HG03097 (cell line): ENCODE measurements at regions not wholly inside any gene's neighbourhood (a gene's known extent, or its start where the extent isn't known, plus 50 kb on each side); places are given as distances from the start of the nearest gene placed in this dataset.
"Not testable (repeated sequence)": the region's sequence is repeated elsewhere in the genome, so short reads cannot be mapped to it uniquely, and the experiment has no call there.

Experiments
- ATAC-seq: cut with Tn5 transposase; IDR thresholded peaks from one replicate; pipeline ENCODE4 v1.9.1; 2021; ENCODE audit not compliant: unreplicated experiment, low FRiP score

DNA sequence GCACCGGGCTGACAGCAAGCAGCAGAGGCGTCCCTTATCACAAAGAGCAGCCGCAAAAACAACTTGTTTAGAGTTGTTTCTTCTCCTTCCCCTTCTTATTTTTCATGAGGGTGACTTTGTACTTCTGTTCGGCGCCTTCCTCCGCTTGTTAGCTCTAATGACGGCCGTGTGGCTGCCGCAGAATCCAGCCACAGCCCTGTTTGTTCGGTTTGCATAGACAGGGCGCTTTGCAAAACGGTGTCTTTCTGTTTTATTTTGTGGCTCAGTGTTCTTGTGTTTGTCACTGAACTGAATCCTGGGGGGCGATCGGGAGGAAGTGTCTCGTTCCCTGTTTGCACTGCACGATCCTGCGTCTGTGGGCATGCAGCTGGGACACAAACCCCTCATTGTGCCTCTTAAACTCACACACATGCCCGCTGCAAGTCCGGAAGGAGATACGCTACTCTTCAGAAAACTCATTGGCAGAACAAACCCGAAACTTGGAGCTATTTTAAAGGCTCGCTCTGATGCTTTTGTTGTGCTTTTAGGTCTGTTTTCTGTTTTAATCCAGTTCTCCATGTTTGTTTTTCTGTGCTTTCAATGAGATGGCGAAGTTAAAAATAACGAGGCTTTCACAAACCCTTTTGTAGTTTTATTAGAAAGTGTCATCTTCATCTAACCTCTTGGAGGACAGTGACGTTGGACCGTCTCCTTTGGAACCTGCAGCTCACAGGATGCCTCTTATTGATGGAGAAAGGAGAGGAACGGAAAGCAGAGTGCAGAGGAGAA, 213.9 kb downstream of the IRX2 start:
- ATAC-seq, result no peak

DNA sequence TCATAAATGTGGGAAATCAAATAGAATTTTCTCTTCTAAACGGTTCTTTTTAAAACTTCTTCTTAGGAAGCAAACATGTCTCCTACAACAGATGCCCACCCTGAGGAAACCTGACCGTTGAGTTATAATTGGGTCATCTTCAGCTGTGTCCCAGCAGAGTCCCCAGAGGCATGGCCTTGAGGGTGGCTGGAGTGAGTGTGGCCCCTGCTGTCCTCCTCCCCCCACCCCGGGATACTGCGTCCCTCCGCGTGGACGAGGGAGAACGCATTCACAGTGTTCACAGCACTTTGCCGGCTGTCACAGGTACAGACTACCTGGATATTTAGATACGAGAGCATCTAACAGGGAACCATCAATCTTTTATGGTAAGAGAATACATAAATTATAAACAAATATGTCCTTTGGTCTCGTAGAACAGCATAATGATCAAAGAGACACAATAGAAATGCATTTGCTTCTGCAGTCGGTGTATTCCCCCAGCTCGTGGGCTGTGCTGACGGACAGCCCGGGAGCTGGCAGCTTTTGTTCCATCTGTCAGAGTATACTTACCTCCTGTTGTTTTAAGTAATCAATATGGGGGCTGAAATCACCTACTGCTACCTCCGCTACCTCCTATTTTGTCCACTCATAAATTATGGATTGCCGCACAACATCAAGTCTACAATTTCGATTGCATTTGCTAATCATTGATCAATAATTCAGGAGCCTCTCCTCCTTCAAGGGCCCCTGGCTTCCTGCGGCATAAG, 214.7 kb downstream of the IRX2 start:
- no peak for ATAC-seq

DNA sequence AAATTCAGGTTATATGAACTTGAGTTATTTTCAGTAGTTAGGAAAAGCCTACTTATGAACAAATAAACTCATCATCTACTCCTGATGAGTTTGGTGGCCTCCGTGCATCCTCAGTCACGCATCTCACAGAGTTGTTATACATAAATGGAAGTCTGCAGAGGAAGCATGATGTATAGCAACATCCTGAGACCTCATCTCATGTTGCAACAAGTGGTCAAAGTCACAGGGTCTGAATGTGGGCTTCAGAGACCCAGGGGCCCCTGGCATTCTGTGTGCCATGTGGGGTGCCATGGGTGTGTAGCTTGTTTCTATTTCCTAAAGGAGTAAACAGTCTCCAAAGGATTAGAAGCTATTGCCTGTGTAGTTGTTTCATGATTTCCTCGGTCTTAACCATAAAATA, 216.5 kb downstream of the IRX2 start:
- no peak for ATAC-seq

DNA sequence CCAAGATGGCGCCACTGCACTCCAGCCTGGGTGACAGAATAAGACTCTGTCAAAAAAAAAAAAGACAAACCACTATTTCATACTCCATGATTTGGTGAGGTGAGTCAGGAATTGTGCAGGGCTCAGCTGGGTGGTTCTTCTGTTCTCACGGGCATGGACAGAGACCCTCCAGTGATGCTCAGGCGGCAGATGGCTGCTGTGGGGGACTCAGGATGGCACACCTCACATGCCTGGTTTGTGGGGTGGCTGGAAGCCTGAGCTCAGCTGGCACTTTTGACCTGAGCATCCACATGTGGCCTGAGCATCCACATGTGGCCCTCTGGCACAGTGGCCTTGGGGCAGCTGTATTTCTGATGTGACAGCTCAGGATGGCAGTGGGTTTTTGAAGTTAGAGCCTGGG, 217.2 kb downstream of the IRX2 start:
- no peak for ATAC-seq

DNA sequence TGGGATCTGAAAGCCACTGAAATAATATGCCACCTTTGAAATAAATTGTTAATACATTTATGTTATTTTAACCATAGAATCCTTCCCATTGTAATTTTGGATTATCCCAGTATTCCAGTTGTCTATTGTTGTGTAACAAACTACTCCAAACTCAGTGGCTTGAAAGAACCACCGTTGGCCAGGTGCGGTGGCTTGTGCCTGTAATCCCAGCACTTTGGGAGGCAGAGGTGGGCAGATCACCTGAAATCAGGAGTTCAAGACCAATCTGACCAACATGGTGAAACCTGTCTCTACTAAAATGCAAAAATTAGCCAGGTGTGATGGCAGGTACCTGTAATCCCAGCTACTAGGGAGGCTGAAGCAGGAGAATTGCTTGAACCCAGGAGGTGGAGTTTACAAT, 217.6 kb downstream of the IRX2 start:
- ATAC-seq, result not testable (repeated sequence)

DNA sequence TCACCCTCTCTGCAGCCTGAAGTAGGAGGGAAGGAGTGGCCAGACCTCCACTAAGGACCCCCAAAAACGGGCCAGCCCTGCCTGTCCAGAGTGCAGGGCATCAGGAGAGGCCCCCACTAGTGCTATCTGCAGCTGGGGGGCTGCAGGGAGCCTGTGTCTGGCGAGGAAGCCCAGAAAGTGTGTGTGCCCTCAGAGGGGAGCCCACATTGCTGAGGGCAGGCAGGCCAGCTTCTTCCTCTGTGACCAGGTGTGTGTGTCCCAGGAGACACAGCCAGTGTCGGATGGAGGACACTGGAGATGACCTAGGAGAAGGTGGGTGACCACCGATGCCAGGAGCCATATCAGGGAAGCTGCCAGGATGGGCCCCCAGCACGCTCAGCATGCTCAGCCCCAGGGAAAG, 218.7 kb downstream of the IRX2 start:
- no peak for ATAC-seq

DNA sequence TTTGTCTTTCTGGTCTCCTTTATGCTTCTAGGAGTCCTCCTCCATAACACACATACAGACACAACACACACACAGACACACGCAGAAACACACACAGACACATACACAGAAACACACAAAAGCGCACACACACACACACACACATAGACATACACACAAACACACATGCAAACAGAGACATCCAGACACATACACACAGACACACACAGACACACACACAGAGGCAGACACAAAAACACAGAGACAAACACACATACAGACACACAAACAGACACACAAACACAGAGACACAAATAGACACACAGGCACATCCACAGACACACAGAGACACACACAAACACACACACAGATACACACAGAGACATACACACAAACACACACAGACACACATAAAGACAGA, 220.2 kb downstream of the IRX2 start:
- no peak for ATAC-seq

DNA sequence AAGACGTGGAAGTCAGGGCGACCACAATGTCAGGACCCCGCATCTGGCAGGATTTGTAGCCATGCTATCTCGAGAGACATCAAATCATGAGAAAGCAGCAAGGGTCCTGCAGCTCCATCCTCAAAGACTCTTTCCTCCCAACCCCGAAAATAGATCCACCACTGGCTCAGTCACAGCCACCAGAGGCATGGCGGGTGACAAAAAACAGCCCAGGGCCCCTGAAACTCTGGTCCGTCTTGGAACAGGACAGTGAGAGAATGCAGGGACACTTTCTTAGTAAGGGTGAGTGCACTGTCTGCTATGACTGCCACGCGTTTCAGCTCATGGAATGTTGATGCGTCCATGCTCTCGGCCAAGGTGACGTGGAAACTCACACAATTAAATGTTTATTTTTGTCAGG, 220.9 kb downstream of the IRX2 start:
- no peak for ATAC-seq

DNA sequence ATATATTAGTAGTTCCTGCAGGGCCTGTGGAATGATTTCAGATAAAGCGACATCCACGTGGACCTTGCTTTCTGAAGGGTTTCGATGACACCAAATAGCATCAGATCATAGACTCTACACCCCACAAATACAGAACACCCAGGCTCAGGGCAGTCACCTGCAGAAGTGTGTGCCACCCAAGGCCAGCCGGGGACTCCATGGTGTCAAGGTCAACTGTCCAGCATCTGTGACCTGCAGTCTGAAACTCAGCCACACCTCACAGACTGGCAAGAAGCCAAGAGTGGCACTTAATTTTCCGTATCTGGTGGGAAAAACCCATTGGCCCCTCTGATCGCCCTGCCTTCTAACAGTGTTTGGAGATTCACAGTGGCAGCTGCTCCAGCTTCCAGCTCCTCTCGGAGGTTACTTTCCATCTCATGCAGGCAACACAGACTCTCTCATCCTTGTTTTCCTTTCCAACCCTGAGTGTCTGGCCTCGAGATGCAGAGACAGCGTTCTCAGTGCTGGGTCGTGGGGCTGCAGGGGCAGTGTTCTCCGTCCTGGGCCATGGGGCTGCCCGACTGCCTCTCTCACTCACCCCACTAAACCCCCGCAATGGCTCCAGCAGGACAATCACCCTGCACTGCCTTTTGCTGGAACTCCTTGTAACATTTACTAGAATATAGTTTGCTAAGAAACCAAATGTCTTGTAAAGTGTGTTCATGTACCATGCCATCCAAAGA, 221.9 kb downstream of the IRX2 start:
- ATAC-seq, result no peak

DNA sequence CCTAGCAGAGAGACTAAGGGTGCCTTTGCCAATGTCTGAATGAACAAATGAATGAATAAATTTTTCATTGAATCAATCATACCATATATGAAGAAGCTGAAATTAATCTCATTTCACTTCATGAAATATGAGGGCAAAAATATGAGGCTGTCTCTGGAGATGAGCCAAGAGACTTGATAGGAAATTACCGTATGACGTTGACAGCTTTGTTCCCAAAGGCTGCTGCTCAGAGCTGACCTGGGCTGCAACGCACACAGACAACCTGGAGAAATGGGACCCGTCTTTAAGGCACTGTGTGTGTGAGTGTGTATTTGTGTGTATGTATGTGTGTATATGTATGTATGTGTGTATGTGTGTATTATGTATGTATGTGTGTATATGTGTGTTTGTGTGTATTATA, 226.1 kb downstream of the IRX2 start:
- no peak for ATAC-seq

DNA sequence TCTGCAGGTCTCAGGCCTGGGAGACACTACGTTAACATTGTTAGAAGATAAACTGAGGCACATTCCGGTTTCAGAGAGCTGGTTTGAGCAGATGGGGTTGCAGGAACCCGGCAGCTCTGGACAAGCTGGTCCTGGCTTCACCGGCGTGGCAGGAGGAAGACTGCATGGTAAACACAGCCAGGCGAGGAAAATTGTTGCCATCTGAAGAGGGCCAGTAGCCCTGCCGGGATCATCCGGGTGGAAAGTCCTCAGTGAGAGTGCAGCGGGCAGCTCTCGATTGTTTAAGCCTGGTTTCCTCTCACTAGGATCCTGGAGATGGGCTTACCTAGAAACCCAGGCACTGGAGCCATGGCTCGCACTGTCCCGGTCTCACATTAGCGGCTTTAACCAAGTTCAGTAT, 226.9 kb downstream of the IRX2 start:
- ATAC-seq, result no peak

DNA sequence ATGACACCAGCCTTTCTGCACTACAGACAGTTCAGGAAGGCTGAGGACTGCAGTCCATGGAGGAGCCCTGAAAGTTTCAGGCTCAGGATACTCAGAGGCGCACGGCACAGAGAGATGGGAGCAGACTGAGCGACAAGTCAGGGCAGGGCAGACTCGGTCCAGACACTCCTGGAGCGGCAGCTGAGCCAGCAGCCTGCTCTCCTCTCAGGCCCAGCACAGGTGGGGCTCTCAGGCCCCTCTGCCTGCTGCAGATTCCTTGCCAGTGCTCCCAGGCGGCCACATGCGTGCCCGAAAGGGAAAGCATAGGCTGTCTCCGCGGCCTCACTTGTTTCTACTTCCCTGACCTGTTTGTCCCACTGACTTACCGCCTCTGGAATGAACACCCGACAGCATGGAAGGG, 228.3 kb downstream of the IRX2 start:
- ATAC-seq, result no peak

DNA sequence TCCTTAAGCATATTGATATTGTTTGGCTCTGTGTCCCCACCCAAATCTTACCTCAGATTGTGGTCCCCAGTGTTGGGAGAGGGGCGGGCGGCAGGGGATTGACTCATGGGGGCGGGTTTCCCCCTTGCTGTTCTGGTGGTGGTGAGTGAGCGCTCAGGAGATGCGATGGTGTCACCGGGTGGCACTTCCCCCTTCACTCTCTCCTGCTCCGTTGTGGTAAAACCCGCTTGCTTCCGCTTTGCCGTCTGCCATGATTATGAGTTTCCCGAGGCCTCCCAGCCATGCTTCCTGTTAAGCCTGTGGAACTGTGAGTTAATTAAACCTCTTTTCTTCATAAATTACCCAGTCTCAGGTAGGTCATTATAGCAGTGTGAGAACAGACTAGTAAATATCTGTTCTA, 229.1 kb downstream of the IRX2 start:
- no peak for ATAC-seq

DNA sequence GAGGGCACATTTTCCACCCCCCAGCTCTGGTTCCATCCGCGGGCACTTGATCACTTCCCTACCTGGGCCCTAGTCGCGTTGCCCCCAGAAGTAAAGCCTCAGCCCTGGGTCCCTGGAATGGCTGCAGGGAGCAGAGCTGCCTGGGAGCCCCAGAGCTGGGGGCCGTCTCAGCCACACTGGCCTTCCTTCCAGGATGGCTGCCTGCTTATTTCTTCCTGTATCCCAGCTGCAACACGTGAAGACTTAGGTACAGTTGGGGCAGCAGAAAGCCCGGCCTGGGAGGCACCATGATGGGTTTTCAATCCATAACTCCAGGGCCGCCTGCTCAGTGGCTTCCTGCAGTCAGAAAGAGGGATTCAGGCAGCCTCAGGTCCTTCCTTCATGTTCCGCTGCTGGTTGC, 232.3 kb downstream of the IRX2 start:
- no peak for ATAC-seq

DNA sequence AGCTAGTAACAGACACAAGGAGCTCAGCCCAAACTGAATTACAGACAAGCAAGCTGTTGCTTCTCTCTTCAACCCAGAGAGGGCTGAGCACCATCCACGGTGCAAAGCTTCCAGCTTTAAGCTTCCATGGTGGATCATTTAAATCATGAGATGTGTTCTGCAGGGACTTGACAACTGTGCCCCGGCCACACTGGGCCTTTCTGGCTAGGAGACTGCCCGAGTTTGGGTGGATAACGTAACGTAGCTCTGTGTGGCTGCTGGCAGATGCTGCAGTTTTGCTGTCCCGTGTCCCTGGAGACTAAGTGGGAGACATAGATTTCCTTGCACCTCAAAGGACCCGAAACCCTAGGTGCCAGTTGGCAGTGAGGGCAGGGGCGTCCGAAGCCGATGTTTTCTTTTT, 234.0 kb downstream of the IRX2 start:
- no peak for ATAC-seq

DNA sequence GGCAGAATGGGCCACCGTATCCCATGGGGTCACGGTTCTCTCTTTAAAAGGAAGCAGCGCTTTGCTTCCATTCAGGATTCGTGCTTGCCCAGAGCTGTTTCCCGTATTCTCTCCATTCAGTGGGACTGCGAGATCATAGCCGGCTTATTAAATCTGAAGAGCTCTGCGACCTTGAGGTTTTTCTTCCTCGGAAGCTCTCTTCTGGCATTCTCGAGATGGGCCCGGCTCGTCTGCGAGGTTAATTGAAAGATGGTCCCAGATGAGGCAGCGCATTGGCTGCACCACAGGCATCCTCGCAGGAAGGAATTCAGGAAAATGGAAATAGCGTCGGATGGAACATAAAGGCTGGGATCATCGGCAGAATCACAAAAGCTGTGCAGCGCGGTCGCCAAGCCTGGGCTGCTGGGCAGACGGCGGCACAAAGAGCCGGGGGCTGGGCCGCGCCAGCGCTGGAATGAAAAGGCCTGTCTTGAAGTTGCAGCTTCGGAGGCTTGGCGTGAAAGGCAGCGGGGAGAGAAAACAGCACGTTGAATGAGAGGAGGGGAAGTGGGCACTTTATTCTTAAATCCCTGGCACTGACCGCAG, 236.2 kb downstream of the IRX2 start:
- ATAC-seq, result no peak

DNA sequence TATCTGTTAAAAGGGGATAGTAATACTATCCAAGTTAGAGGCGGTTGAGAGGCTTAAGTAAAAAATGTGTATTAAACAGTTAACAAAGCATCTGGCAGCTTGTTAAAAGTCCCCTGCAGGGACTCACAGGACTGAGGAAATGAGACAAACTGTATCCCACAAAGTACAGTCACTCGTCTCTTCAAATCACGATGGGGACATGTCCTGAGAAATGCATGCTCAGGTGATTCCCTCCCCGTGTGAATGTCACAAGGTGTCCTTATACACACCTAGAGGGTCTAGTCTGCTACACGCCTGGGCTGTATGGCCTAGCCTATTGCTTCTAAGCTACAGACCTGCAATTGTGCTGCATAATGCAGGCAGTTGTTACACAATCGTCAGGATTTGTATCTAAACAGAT, 237.0 kb downstream of the IRX2 start:
- ATAC-seq, result no peak

DNA sequence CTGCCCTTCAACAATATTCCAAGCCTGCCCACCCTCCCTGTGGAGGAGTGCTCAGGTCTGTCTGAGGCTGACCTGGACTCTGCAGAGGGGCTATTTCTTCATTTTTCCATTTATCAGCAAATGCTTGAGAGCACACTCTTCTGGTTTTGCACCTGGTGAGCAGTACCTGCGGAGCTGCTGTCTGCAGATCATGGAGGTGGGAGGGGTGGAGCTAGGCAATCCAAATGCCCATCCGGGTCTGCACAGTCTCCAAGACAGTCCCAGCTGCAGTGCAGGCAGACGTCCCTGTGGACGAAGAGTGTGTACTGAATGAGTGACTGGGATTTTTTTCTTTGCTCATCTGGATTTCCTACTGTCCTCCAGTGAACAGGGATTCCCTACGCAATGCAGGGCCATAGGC, 239.8 kb downstream of the IRX2 start:
- no peak for ATAC-seq

DNA sequence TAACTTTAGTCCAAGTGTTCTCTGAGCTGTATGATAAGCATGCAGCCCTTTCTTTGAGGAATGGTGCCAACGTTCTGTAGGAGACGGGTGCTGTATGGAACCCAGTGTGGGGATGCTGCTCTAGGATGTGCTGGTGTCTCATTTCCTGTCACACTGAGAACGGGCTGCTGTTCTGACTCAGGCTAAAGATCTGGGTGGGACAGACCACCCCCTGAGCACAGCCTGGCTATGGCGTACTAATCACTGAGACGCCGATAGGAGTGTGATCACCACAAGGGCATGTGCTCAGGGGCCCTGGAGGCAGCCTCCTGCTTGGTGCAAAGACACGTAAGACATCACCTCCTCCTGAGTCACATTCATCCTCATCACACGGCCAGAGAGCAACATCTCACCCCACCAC, 240.4 kb downstream of the IRX2 start:
- ATAC-seq, result no peak

DNA sequence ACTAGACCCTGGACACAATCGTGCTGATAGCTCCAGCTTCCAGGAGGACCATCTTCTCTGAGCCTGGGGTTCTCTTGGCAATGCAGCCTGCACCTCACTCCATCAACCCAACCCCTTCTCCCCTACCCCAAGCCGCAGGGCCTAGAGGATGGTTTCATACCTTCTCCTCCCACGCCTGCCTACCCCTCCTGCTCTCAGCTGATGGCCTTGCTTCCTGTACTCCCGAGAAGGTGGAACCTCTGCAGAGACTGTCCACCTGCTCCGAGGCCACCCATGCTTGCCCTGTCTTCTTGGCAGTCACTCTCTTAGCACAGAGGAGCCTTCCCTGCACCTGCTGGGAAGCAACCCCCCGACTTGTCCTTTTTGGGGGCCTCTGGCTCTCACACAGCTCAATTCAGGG, 241.9 kb downstream of the IRX2 start:
- ATAC-seq, result no peak

DNA sequence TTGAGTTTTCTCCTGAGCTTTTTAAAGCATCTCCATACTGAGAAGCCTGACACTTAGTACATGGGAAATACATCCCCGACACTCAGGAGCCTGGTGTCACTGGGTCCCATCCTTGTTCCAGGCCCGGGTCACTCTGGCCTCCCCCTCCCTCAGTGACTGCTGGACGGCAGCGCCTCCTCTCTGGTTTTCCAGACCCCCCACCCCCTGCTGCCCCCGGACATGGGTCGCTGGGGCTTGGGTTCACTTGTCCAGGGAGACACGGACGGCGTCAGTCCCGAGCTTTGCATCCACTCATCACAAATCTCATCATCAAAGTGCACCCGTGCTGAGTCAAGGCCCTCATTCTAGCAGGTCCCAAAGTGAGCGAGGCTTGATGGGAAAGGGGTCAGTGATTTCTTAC, 243.0 kb downstream of the IRX2 start:
- ATAC-seq, result no peak
